Esophagus muscularis mucosa (tissue), 4 donors: ENCODE measurements at regions not wholly inside any gene's neighbourhood (a gene's known extent, or its start where the extent isn't known, plus 50 kb on each side); places are given as distances from the start of the nearest gene placed in this dataset.
A peak's percentile ranks its signal among the peaks of the same experiment; 100 is the strongest.

ENCODE experiments used
- DNase-seq: peaks from one replicate; pipeline ENCODE4 v3.0.0-alpha.2; 2017; ENCODE audit errors: extremely low spot score
- H3K27ac ChIP-seq, 4 donors: fragments of 200-600 bp; sonication (generic); replicated peaks in 1 of 4; 1 replicate in 3 of 4; 2 replicates in 1 of 4; pipeline ENCODE4 v1.5.1; 2016 to 2019; ENCODE audit warnings: mild to moderate bottlenecking in 1 of 4
- H3K27me3 ChIP-seq, 4 donors: fragments of 200-600 bp; sonication (generic); one replicate each; pipeline versions ENCODE4 v1.5.1 to v1.6.0; 2016 to 2019
- H3K36me3 ChIP-seq, 4 donors: fragments of 200-600 bp; sonication (generic); one replicate each; pipeline ENCODE4 v1.5.1; 2016 to 2019
- H3K4me1 ChIP-seq, 4 donors: fragments of 200-600 bp; sonication (generic); one replicate each; pipeline ENCODE4 v1.5.1; 2016 to 2019
- H3K4me3 ChIP-seq, 4 donors: fragments of 200-600 bp; sonication (generic); 1 replicate in 2 of 4; 2 replicates in 2 of 4; pipeline ENCODE4 v1.5.1; 2016 to 2019; ENCODE audit warnings: mild to moderate bottlenecking in 4 of 4, moderate library complexity in 1 of 4
- H3K9me3 ChIP-seq, 4 donors: fragments of 200-600 bp; sonication (generic); 1 replicate in 3 of 4; 2 replicates in 1 of 4; pipeline ENCODE4 v1.5.1; 2016 to 2019
- EP300 ChIP-seq: sonication (generic); formaldehyde crosslinking; IDR thresholded peaks from one replicate; pipeline ENCODE4 v1.6.1; 2017; ENCODE audit warnings: antibody characterized with exemption
- POLR2A ChIP-seq: fragments of 450-650 bp; IDR thresholded peaks from one replicate; pipeline ENCODE4 v1.6.1; 2017; ENCODE audit warnings: antibody characterized with exemption, moderate library complexity, mild to moderate bottlenecking, low read depth
- POLR2AphosphoS5 ChIP-seq, 2 donors: sonication (generic); formaldehyde crosslinking; IDR thresholded peaks; one replicate each; pipeline ENCODE4 v1.6.1; 2017; ENCODE audit warnings: antibody characterized with exemption in 2 of 2
- WGBS: methylation state at CpG from one replicate; pipeline ENCODE4 v1.1.5; 2018; 5-methylcytosine and 5-hydroxymethylcytosine counted together
- intact Hi-C: fragments of 100-400 bp; cut with DNase I; formaldehyde crosslinking; loops from one replicate; pipeline ENCODE4 v1.15.1; 2023
- TF ChIP-seq, protein P1 (sequence below), 3 experiments: fragments of 200-600 bp in 2 of 3; fragments of 450-650 bp in 1 of 3; sonication (generic) in 2 of 3; IDR thresholded peaks; one replicate each; pipeline ENCODE4 v1.5.1; 2017 to 2019; ENCODE audit warnings: antibody characterized with exemption in 3 of 3, mild to moderate bottlenecking in 2 of 3, moderate library complexity in 1 of 3

DNA sequence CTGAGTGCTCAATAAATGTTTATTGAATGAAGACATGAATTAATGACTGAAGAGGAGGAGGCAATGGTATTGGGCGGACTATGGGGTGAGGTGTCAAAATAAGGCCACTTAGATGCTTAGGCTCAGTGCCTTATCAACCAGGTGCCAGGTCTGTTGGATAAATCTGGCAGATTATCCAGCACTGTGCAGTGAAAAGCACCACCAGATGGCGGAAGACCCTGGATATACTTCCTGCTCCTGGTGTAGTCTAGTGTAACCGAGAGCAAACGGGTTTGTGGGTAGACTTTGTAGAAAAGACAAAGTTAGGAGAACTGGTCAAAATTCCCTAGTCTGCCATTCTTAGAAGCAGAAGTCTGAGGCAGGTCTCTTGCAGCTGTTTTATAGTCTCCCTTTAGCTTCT, 306.3 kb downstream of the ATP23 start:
- peak; percentile 55 for DNase-seq
- intact Hi-C loops, result no loop called here
- 87% methylated on average over 4 of the region's 4 CpGs for WGBS
- TF ChIP-seq POLR2AphosphoS5 (IDR thresholded peaks at IDR 0.05) (no peak), EP300 (no peak), POLR2A (no peak)
- TF ChIP-seq, protein P1, sequence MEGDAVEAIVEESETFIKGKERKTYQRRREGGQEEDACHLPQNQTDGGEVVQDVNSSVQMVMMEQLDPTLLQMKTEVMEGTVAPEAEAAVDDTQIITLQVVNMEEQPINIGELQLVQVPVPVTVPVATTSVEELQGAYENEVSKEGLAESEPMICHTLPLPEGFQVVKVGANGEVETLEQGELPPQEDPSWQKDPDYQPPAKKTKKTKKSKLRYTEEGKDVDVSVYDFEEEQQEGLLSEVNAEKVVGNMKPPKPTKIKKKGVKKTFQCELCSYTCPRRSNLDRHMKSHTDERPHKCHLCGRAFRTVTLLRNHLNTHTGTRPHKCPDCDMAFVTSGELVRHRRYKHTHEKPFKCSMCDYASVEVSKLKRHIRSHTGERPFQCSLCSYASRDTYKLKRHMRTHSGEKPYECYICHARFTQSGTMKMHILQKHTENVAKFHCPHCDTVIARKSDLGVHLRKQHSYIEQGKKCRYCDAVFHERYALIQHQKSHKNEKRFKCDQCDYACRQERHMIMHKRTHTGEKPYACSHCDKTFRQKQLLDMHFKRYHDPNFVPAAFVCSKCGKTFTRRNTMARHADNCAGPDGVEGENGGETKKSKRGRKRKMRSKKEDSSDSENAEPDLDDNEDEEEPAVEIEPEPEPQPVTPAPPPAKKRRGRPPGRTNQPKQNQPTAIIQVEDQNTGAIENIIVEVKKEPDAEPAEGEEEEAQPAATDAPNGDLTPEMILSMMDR (IDR thresholded peaks at IDR 0.05), result no peak
- Histone ChIP-seq H3K4me3 (no peak overlapping the region), H3K4me1 (peaks cover 0 to 10% (median 7%) of the 10 kb centered on the region in 4 donors), H3K27me3 (no peaks in the 10 kb centered on the region), H3K36me3 (no peaks in the 10 kb centered on the region), H3K9me3 (no peaks in the 10 kb centered on the region), H3K27ac (no peak overlapping the region)

DNA sequence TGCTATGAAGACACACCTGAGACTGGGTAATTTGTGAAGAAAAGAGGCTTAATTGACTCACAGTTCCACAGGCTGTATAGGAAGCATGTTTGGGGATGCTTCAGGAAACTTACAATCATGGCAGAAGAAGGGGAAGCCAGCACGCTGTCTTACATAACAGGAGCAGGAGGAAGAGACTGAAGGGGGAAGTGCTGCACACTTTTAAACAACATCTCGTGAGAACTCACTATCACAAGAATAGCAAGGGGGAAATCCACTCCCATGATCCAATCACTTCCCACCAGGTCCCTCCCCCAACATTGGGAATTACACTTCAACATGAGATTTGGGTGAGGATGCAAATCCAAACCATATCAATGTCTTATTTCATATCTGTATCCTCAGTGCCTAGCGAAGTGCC, 307.2 kb downstream of the ATP23 start:
- Histone ChIP-seq H3K36me3 (no peaks in the 10 kb centered on the region), H3K4me3 (no peak overlapping the region), H3K27me3 (no peaks in the 10 kb centered on the region), H3K27ac (no peak overlapping the region), H3K4me1 (peaks cover 0 to 10% (median 7%) of the 10 kb centered on the region in 4 donors), H3K9me3 (no peaks in the 10 kb centered on the region)
- peak; percentile 53 for DNase-seq
- intact Hi-C loops, result no loop called here
- WGBS, result 68% methylated on average over 3 of the region's 3 CpGs
- no peak for TF ChIP-seq POLR2A
- TF ChIP-seq POLR2AphosphoS5 (IDR thresholded peaks at IDR 0.05), result no peak
- no peak for TF ChIP-seq EP300
- TF ChIP-seq, protein P1 (IDR thresholded peaks at IDR 0.05), result no peak

DNA sequence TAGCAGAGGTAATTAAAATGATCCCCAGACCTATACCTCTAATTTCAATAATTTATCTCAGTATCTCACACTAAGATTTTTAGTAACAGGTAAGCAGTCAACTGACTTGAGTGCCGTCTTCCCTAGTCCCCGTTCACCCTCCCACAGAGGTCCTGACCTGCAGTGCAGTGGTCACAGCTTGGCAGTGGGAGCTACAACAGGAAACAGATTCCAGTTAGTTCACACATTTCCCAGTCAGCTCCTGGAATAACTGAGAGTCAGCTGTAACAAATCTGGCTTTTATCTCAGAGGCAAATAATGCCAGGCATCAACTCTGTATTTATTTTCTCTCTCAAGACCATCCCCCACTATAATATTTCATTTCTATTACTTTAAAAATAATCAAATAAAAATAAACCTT, 308.2 kb downstream of the ATP23 start:
- TF ChIP-seq POLR2AphosphoS5 (IDR thresholded peaks at IDR 0.05) (no peak), EP300 (no peak), POLR2A (no peak)
- TF ChIP-seq, protein P1 (IDR thresholded peaks at IDR 0.05), result no peak
- intact Hi-C loops, result no loop called here
- no peak for DNase-seq
- H3K27me3 ChIP-seq, result no peaks in the 10 kb centered on the region
- H3K4me3 ChIP-seq, result no peak overlapping the region
- H3K36me3 ChIP-seq, result no peaks in the 10 kb centered on the region
- H3K9me3 ChIP-seq, result no peaks in the 10 kb centered on the region
- WGBS, result 28% methylated on average over 2 of the region's 2 CpGs
- no peak overlapping the region for H3K27ac ChIP-seq
- H3K4me1 ChIP-seq, result peaks cover 0 to 10% (median 7%) of the 10 kb centered on the region in 4 donors

DNA sequence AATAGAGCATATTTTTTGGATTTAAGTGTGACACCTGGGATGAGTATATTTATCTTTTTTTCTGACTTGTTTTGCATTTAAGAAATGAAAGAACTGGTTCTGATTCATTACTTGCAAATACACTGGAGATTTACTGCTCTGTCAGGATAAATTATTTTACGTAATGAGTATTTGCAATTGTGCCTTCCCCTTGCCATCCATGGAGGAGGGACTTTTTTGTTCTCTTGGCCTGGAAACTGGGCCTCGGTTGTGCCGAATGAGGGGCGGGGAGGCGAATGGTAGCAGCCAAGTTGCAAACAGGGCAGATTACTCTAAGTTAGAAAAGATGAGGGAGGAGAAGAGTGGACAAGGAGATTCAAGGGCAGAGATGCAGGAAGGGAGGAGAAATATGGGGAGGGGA, 308.7 kb downstream of the ATP23 start:
- intact Hi-C loops, result no loop called here
- H3K27ac ChIP-seq, result no peak overlapping the region
- peak; percentile 74 for DNase-seq
- TF ChIP-seq POLR2AphosphoS5 (IDR thresholded peaks at IDR 0.05), result no peak
- TF ChIP-seq EP300, result no peak
- H3K27me3 ChIP-seq, result no peaks in the 10 kb centered on the region
- no peaks in the 10 kb centered on the region for H3K36me3 ChIP-seq
- 55% methylated on average over 5 of the region's 5 CpGs for WGBS
- H3K4me3 ChIP-seq, result no peak overlapping the region
- no peaks in the 10 kb centered on the region for H3K9me3 ChIP-seq
- peaks cover 0 to 10% (median 7%) of the 10 kb centered on the region in 4 donors for H3K4me1 ChIP-seq

DNA sequence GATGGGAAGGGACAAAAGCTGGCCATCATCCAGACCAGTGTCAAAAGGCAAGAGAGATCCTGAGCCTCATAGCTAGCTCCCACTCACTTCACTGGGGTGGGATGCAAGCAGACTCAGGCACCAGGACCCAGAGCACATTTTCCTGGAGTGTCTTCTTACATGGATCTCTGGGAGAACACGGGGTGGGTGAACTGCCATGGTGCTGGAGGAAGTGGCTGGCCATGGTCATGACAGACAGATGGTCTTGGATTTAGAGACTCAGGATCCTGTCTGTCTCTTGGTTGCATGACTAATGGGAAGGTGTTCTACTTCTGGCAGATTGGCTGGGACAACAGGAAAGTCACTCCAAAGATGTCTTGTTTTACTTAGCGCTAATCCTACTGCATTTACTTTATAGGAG, 311.5 kb downstream of the ATP23 start:
- H3K27ac ChIP-seq, result no peak overlapping the region
- H3K9me3 ChIP-seq, result no peaks in the 10 kb centered on the region
- H3K36me3 ChIP-seq, result no peaks in the 10 kb centered on the region
- no peak for TF ChIP-seq POLR2AphosphoS5 (IDR thresholded peaks at IDR 0.05)
- TF ChIP-seq, protein P1 (IDR thresholded peaks at IDR 0.05), result no peak
- no peak for TF ChIP-seq EP300
- TF ChIP-seq POLR2A, result no peak
- peaks cover 0 to 10% (median 7%) of the 10 kb centered on the region in 4 donors for H3K4me1 ChIP-seq
- H3K27me3 ChIP-seq, result no peaks in the 10 kb centered on the region
- H3K4me3 ChIP-seq, result no peak overlapping the region
- DNase-seq, result peak; percentile 72
- 40% methylated on average over 2 of the region's 2 CpGs for whole genome bisulfite sequencing
- intact Hi-C loops, result no loop called here
